Nephron (organoid): ENCODE measurements at regions not wholly inside any gene's neighbourhood (a gene's known extent, or its start where the extent isn't known, plus 50 kb on each side); places are given as distances from the start of the nearest gene placed in this dataset.

ENCODE experiments used
- H3K27ac Mint-ChIP-seq, 3 experiments: 2 replicates each; pipeline ENCODE4 v1.8.0; 2020; ENCODE audit warnings: mixed read lengths in 3 of 3, mild to moderate bottlenecking in 2 of 3, moderate library complexity in 1 of 3
- H3K27me3 Mint-ChIP-seq: 2 replicates; pipeline ENCODE4 v1.8.0; 2021; ENCODE audit warnings: low read depth, mild to moderate bottlenecking, moderate library complexity, mixed read lengths
- H3K36me3 Mint-ChIP-seq: 2 replicates; pipeline ENCODE4 v1.8.0; 2020; ENCODE audit warnings: low read depth, mixed read lengths
- H3K4me1 Mint-ChIP-seq: 2 replicates; pipeline ENCODE4 v1.8.0; 2020; ENCODE audit warnings: mixed read lengths
- H3K4me3 Mint-ChIP-seq, 3 experiments: 2 replicates each; pipeline ENCODE4 v1.8.0; 2020; ENCODE audit warnings: mild to moderate bottlenecking in 3 of 3, mixed read lengths in 3 of 3, moderate library complexity in 2 of 3
- H3K9me3 Mint-ChIP-seq: 2 replicates; pipeline ENCODE4 v1.8.0; 2020; ENCODE audit warnings: mixed read lengths
- CTCF ChIP-seq, 3 experiments: fragments of 200-600 bp; sonication (generic); IDR thresholded peaks; one replicate each; pipeline ENCODE4 v1.5.0; 2021; ENCODE audit warnings: antibody characterized with exemption in 3 of 3; ENCODE audit not compliant: unreplicated experiment in 3 of 3

- Mint-ChIP-seq H3K9me3 (no peaks in the 10 kb centered on the region), H3K36me3 (no peaks in the 10 kb centered on the region), H3K27me3 (no peaks in the 10 kb centered on the region), H3K4me1 (no peaks in the 10 kb centered on the region), H3K27ac (no peak overlapping the region), H3K4me3 (no peak overlapping the region)
- TF ChIP-seq CTCF (IDR thresholded peaks at IDR 0.05; ENCODE audit: unreplicated experiment in 3 of 3), result no peak
Measured at GRCh38 chr16:22675745-22676540, 138.0 kb upstream of the HS3ST2 start.

- Mint-ChIP-seq H3K36me3 (no peaks in the 10 kb centered on the region), H3K27ac (no peak overlapping the region), H3K4me3 (no peak overlapping the region), H3K4me1 (no peaks in the 10 kb centered on the region), H3K9me3 (no peaks in the 10 kb centered on the region), H3K27me3 (no peaks in the 10 kb centered on the region)
- no peak for TF ChIP-seq CTCF (IDR thresholded peaks at IDR 0.05; ENCODE audit: unreplicated experiment in 3 of 3)
Measured at GRCh38 chr16:22677024-22677830, 136.7 kb upstream of the HS3ST2 start.

DNA sequence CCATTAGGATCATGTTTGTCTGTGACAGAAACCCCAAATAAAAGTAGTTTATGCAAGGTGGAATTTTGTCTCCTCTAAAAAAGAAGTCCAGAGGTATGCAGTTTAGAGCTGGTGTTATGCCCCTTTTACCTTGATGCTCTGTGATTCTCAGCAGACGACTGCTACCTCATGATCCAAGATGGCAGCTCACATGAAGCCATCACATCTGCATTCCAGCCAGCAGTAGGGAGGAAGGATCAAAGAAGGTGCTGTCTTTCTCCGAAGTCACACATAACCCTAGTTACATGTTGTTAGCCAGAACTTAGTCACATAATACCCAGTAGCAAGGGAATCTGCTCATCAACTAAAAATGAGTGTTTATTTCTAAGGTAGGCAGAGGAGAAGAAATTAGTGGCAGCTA, 135.7 kb upstream of the HS3ST2 start:
- Mint-ChIP-seq H3K27me3 (peaks cover 1% of the 10 kb centered on the region), H3K4me1 (no peaks in the 10 kb centered on the region), H3K27ac (no peak overlapping the region), H3K4me3 (no peak overlapping the region), H3K9me3 (no peaks in the 10 kb centered on the region), H3K36me3 (no peaks in the 10 kb centered on the region)
- TF ChIP-seq CTCF (IDR thresholded peaks at IDR 0.05; ENCODE audit: unreplicated experiment in 3 of 3), result no peak

- Mint-ChIP-seq H3K27ac (no peak overlapping the region), H3K27me3 (peaks cover 14% of the 10 kb centered on the region), H3K4me3 (no peak overlapping the region), H3K36me3 (no peaks in the 10 kb centered on the region), H3K9me3 (peaks cover 6% of the 10 kb centered on the region), H3K4me1 (no peaks in the 10 kb centered on the region)
- no peak for TF ChIP-seq CTCF (IDR thresholded peaks at IDR 0.05; ENCODE audit: unreplicated experiment in 3 of 3)
Measured at GRCh38 chr16:22681554-22682291, 132.2 kb upstream of the HS3ST2 start.

GRCh38 chr16:22683258-22683657, 130.7 kb upstream of the HS3ST2 start:
- Mint-ChIP-seq H3K36me3 (no peaks in the 10 kb centered on the region), H3K9me3 (peaks cover 10% of the 10 kb centered on the region), H3K27me3 (peaks cover 14% of the 10 kb centered on the region), H3K27ac (no peak overlapping the region), H3K4me3 (no peak overlapping the region), H3K4me1 (no peaks in the 10 kb centered on the region)
- TF ChIP-seq CTCF (IDR thresholded peaks at IDR 0.05; ENCODE audit: unreplicated experiment in 3 of 3), result no peak
